ENCODE measurements at regions not wholly inside any gene's neighbourhood (a gene's known extent, or its start where the extent isn't known, plus 50 kb on each side); places are given as distances from the start of the nearest gene placed in this dataset.

- H3K36me3 Mint-ChIP-seq = no peaks in the 10 kb centered on the region
- H3K4me1 Mint-ChIP-seq = peaks cover 0 to 2% (median under 1%) of the 10 kb centered on the region in 4 donors
- no peak overlapping the region for H3K4me3 Mint-ChIP-seq
- no peak overlapping the region for H3K27ac Mint-ChIP-seq
- ChIA-PET POLR2A (ENCODE audit: partially characterized antibody) (no interaction called here), CTCF (ENCODE audit: partially characterized antibody) (interaction anchor here (1.0 kb wide), 1 partner anchor 494 kb away, joined by 6 read pairs; no protein-coding TSS in a partner anchor)
- no peak overlapping the region for H3K4me3 ChIP-seq (ENCODE audit: low read length in 2 of 2)
- no peak for DNase-seq
- no peaks in the 10 kb centered on the region for H3K9me3 Mint-ChIP-seq
- no peaks in the 10 kb centered on the region for H3K36me3 ChIP-seq (ENCODE audit: insufficient read depth, low read length)
- intact Hi-C loops (cut with micrococcal nuclease) = no loop called here
- peaks cover 2% of the 10 kb centered on the region for H3K4me1 ChIP-seq (ENCODE audit: insufficient read depth, low read length)
- no peak overlapping the region for H3K27ac ChIP-seq (ENCODE audit: low read depth, low read length)
- H3K27me3 Mint-ChIP-seq = peaks cover 2 to 3% of the 10 kb centered on the region in 2 donors
- no peaks in the 10 kb centered on the region for H3K9me3 ChIP-seq (ENCODE audit: control insufficient read depth in 1 of 2, low read length in 2 of 2)
- H3K27me3 ChIP-seq (ENCODE audit: insufficient read depth, low read length) = no peaks in the 10 kb centered on the region
Measured at GRCh38 chr6:14216946-14217684, 99.5 kb downstream of the CD83 start.

- Histone ChIP-seq H3K36me3 (ENCODE audit: insufficient read depth, low read length) (no peaks in the 10 kb centered on the region), H3K4me1 (ENCODE audit: insufficient read depth, low read length) (no peaks in the 10 kb centered on the region), H3K27ac (ENCODE audit: low read depth, low read length) (no peak overlapping the region), H3K9me3 (ENCODE audit: control insufficient read depth in 1 of 2, low read length in 2 of 2) (no peaks in the 10 kb centered on the region), H3K27me3 (ENCODE audit: insufficient read depth, low read length) (no peaks in the 10 kb centered on the region), H3K4me3 (ENCODE audit: low read length in 2 of 2) (no peak overlapping the region)
- ChIA-PET CTCF (ENCODE audit: partially characterized antibody) (interaction anchor here (1.0 kb wide), 1 partner anchor 493 kb away, joined by 6 read pairs; no protein-coding TSS in a partner anchor), POLR2A (ENCODE audit: partially characterized antibody) (no interaction called here)
- DNase-seq = no peak
- peak overlapping the region in 1 of 7 donors; percentile 63 for H3K27ac Mint-ChIP-seq
- H3K9me3 Mint-ChIP-seq = no peaks in the 10 kb centered on the region
- H3K4me1 Mint-ChIP-seq = no peaks in the 10 kb centered on the region
- peaks cover 2 to 3% of the 10 kb centered on the region in 2 donors for H3K27me3 Mint-ChIP-seq
- intact Hi-C loops (cut with micrococcal nuclease) = no loop called here
- H3K4me3 Mint-ChIP-seq = no peak overlapping the region
- no peaks in the 10 kb centered on the region for H3K36me3 Mint-ChIP-seq
Measured at GRCh38 chr6:14217728-14218518, 100.4 kb downstream of the CD83 start.

- Mint-ChIP-seq H3K27ac (no peak overlapping the region), H3K9me3 (no peaks in the 10 kb centered on the region), H3K4me1 (no peaks in the 10 kb centered on the region), H3K36me3 (no peaks in the 10 kb centered on the region), H3K4me3 (no peak overlapping the region), H3K27me3 (peaks cover 2 to 3% of the 10 kb centered on the region in 2 donors)
- intact Hi-C loops (cut with micrococcal nuclease) = no loop called here
- H3K27ac ChIP-seq (ENCODE audit: low read depth, low read length) = no peak overlapping the region
- H3K9me3 ChIP-seq (ENCODE audit: control insufficient read depth in 1 of 2, low read length in 2 of 2) = no peaks in the 10 kb centered on the region
- H3K27me3 ChIP-seq (ENCODE audit: insufficient read depth, low read length) = no peaks in the 10 kb centered on the region
- no peaks in the 10 kb centered on the region for H3K4me1 ChIP-seq (ENCODE audit: insufficient read depth, low read length)
- ChIA-PET POLR2A (ENCODE audit: partially characterized antibody) (no interaction called here), CTCF (ENCODE audit: partially characterized antibody) (no interaction called here)
- DNase-seq = no peak
- H3K4me3 ChIP-seq (ENCODE audit: low read length in 2 of 2) = no peak overlapping the region
- H3K36me3 ChIP-seq (ENCODE audit: insufficient read depth, low read length) = no peaks in the 10 kb centered on the region
Measured at GRCh38 chr6:14218519-14218800, 100.9 kb downstream of the CD83 start.

DNA sequence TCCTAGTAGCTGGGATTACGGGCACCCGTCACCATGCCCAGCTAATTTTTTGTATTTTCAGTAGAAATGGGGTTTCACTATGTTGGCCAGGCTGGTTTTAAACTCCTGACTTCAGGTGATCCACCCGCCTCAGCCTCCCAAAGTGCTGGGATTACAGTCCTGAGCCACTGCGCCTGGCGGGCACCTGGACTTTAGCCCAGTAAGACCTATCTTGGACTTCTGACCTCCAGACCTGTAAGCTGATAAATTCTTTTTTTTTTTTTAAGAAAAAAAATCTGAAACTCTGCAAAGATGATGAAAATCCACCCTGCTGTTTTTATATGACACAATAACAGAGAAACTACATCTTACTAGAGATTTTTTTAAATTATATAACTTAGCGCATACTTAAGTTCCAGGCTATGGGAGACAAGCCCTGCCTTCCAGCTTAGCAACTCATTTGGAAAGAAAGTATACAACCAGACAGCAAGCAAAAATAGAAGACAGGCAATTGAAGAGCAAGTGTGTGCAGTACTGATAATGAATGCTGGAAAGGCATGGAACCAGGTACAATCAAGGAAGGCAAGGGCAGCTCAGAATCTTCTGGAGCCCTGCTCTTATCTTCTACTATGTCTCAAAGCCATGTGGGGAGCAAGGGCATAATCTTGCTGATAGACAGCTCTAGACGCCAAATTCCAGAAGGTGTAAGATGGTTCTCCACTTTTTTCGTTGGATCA, 104.2 kb downstream of the CD83 start:
- H3K27ac Mint-ChIP-seq = no peak overlapping the region
- ChIA-PET CTCF (ENCODE audit: partially characterized antibody) (interaction anchor here (1.1 kb wide), 1 partner anchor 10 kb away, joined by 4 read pairs; no protein-coding TSS in a partner anchor), POLR2A (ENCODE audit: partially characterized antibody) (interaction anchor here (0.6 kb wide), 1 partner anchor 33 kb away, joined by 3 read pairs; no protein-coding TSS in a partner anchor)

GRCh38 chr6:14222956-14223355, 105.4 kb downstream of the CD83 start:
- Histone ChIP-seq H3K27me3 (ENCODE audit: insufficient read depth, low read length) (no peaks in the 10 kb centered on the region), H3K27ac (ENCODE audit: low read depth, low read length) (no peak overlapping the region), H3K9me3 (ENCODE audit: control insufficient read depth in 1 of 2, low read length in 2 of 2) (no peaks in the 10 kb centered on the region), H3K36me3 (ENCODE audit: insufficient read depth, low read length) (no peaks in the 10 kb centered on the region), H3K4me3 (ENCODE audit: low read length in 2 of 2) (no peak overlapping the region), H3K4me1 (ENCODE audit: insufficient read depth, low read length) (no peaks in the 10 kb centered on the region)
- CTCF ChIA-PET (ENCODE audit: partially characterized antibody) = no interaction called here
- no peak for DNase-seq
- Mint-ChIP-seq H3K27me3 (peaks cover 2 to 3% of the 10 kb centered on the region in 2 donors), H3K4me1 (no peaks in the 10 kb centered on the region), H3K4me3 (no peak overlapping the region), H3K36me3 (peaks cover 0 to 3% of the 10 kb centered on the region in 2 donors), H3K9me3 (peaks cover 0 to 6% (median 4%) of the 10 kb centered on the region in 8 donors), H3K27ac (no peak overlapping the region)
- POLR2A ChIA-PET (ENCODE audit: partially characterized antibody) = no interaction called here
- intact Hi-C loops (cut with micrococcal nuclease) = no loop called here

More for the DNA sequence above, 104.2 kb downstream of the CD83 start:
- Mint-ChIP-seq H3K36me3 (peaks cover 0 to 3% of the 10 kb centered on the region in 2 donors), H3K27me3 (peaks cover 2 to 3% of the 10 kb centered on the region in 2 donors), H3K4me1 (no peaks in the 10 kb centered on the region), H3K9me3 (peaks cover 0 to 6% (median 4%) of the 10 kb centered on the region in 8 donors), H3K4me3 (no peak overlapping the region)
- no peak for DNase-seq
- intact Hi-C loops (cut with micrococcal nuclease) = no loop called here
- no peak overlapping the region for H3K4me3 ChIP-seq (ENCODE audit: low read length in 2 of 2)
- H3K27me3 ChIP-seq (ENCODE audit: insufficient read depth, low read length) = no peaks in the 10 kb centered on the region
- H3K9me3 ChIP-seq (ENCODE audit: control insufficient read depth in 1 of 2, low read length in 2 of 2) = no peaks in the 10 kb centered on the region
- H3K27ac ChIP-seq (ENCODE audit: low read depth, low read length) = no peak overlapping the region
- no peaks in the 10 kb centered on the region for H3K4me1 ChIP-seq (ENCODE audit: insufficient read depth, low read length)
- H3K36me3 ChIP-seq (ENCODE audit: insufficient read depth, low read length) = no peaks in the 10 kb centered on the region

DNA sequence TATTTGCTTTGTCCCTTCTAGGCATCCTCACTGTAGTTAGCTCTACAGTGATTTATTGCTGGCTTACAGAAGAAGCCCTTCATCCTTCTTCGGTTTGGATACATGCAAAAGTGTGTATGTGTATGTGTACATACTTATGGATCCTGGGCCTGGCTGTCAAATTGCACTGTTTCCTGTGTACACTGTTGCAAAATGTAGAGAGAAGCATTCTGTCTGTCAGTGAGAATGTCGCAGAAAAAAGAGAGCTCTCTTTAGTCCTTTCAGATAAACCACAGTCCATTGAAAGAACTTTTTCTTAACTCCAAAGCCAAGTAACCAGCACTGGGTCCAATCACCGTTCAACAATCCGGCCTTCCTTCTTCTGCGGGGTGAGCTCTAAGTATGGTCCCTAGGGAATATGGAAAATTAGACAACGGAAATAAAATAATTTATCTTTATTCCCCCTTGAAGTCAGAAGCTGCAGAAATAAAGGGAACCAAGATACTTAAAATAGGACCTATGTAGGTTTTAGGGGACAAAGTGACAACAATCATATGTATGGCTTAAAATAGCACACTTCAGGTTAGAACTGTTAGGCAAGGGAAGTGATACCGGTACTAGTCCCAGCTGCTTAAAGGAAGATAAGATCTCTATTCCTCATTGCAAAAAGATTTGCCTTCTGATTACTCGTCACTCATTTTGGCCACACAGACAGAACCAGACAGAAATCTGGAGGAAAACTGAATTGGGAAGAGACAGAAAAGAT, 107.0 kb downstream of the CD83 start:
- Mint-ChIP-seq H3K4me3 (no peak overlapping the region), H3K9me3 (peaks cover 0 to 6% (median 4%) of the 10 kb centered on the region in 8 donors), H3K27ac (no peak overlapping the region), H3K4me1 (peaks cover 0 to 5% (median 0%) of the 10 kb centered on the region in 4 donors), H3K27me3 (peaks cover 2 to 3% of the 10 kb centered on the region in 2 donors), H3K36me3 (peaks cover 0 to 3% of the 10 kb centered on the region in 2 donors)
- H3K4me3 ChIP-seq (ENCODE audit: low read length in 2 of 2) = no peak overlapping the region
- no peaks in the 10 kb centered on the region for H3K36me3 ChIP-seq (ENCODE audit: insufficient read depth, low read length)
- ChIA-PET CTCF (ENCODE audit: partially characterized antibody) (interaction anchor here (0.7 to 1.2 kb wide), 2 partner anchors 13 to 14 kb away, joined by 3 read pairs; no protein-coding TSS in a partner anchor), POLR2A (ENCODE audit: partially characterized antibody) (no interaction called here)
- H3K27ac ChIP-seq (ENCODE audit: low read depth, low read length) = no peak overlapping the region
- H3K9me3 ChIP-seq (ENCODE audit: control insufficient read depth in 1 of 2, low read length in 2 of 2) = no peaks in the 10 kb centered on the region
- intact Hi-C loops (cut with micrococcal nuclease) = no loop called here
- H3K4me1 ChIP-seq (ENCODE audit: insufficient read depth, low read length) = no peaks in the 10 kb centered on the region
- DNase-seq = no peak
- no peaks in the 10 kb centered on the region for H3K27me3 ChIP-seq (ENCODE audit: insufficient read depth, low read length)
